K562 (cell line): ENCODE measurements at regions not wholly inside any gene's neighbourhood (a gene's known extent, or its start where the extent isn't known, plus 50 kb on each side); places are given as distances from the start of the nearest gene placed in this dataset.

Experiments used
- ATAC-seq: fragments of 200-7000 bp; cut with Tn5 transposase; 3 replicates; pipeline ENCODE4 v1.9.1; 2020; ENCODE audit warnings: moderate library complexity
- BruUV-seq: library from RNA; stranded (reverse); fragments of 400-500 nt; replicated peaks from 2 replicates; lab custom pipeline; 2021; lab: Mats Ljungman, UMichigan
- CTCF ChIA-PET: fragments of 300-600 bp; formaldehyde crosslinking; extraction: SDS; loops from one replicate; lab custom pipeline; 2021; ENCODE audit warnings: low intra/inter-chr PET ratio; lab: Yijun Ruan, JAX
- POLR2A ChIA-PET: fragments of 300-600, 350-650 bp; sonication (Branson Sonifier 250); formaldehyde crosslinking; extraction: SDS; loops from one replicate; lab custom pipeline; 2021; ENCODE audit warnings: antibody characterized with exemption, inconsistent platforms; lab: Yijun Ruan, JAX
- DNase-seq, 4 experiments: peaks; one replicate each; pipeline versions ENCODE4 v3.0.0 to v3.0.0-alpha.2; 2011 to 2018; ENCODE audit warnings: low spot score in 3 of 4, mixed read lengths in 3 of 4; ENCODE audit errors: extremely low read depth in 1 of 4
- FAIRE-seq: peaks from 2 replicates; lab custom pipeline; 2011; peaks lifted over from hg19 to GRCh38; lab: Jason Lieb, UNC
- H2AFZ ChIP-seq: 2 replicates; pipeline ENCODE4 v1.6.0; 2011; ENCODE audit warnings: low read depth, low read length, control low read depth, inconsistent platforms
- H3K27ac ChIP-seq: fragments of 200-600 bp; 3 replicates; pipeline ENCODE4 v1.8.0; 2011; ENCODE audit warnings: low read depth, mild to moderate bottlenecking, control low read depth, inconsistent platforms, low read length, moderate library complexity, mixed read lengths; ENCODE audit errors: extremely low read depth
- H3K27me3 ChIP-seq, 2 experiments: fragments of 300-600 bp in 1 of 2; 2 replicates in 1 of 2; 3 replicates in 1 of 2; pipeline versions ENCODE4 v1.6.0 to v1.8.0; 2011; ENCODE audit warnings: inconsistent platforms in 2 of 2, low read length in 2 of 2, mild to moderate bottlenecking in 1 of 2, mixed read lengths in 1 of 2, moderate library complexity in 1 of 2; ENCODE audit not compliant: control insufficient read depth in 2 of 2, insufficient read depth in 2 of 2
- H3K36me3 ChIP-seq: fragments of 300-600 bp; 3 replicates; pipeline ENCODE4 v1.8.0; 2011; ENCODE audit warnings: mild to moderate bottlenecking, low read length, inconsistent platforms; ENCODE audit not compliant: control insufficient read depth, insufficient read depth
- H3K4me1 ChIP-seq, 2 experiments: fragments of 200-600 bp in 1 of 2; replicated peaks in 1 of 2; 2 replicates in 1 of 2; 3 replicates in 1 of 2; pipeline versions ENCODE4 v1.5.1 to v1.8.0; 2011; ENCODE audit warnings: inconsistent platforms in 2 of 2, low read length in 2 of 2, mild to moderate bottlenecking in 1 of 2, mixed read lengths in 1 of 2, moderate library complexity in 1 of 2; ENCODE audit not compliant: control insufficient read depth in 2 of 2, insufficient read depth in 2 of 2
- H3K4me2 ChIP-seq: 2 replicates; pipeline ENCODE4 v1.6.1; 2011; ENCODE audit warnings: low read length, control low read depth, inconsistent platforms, mixed read lengths; ENCODE audit not compliant: insufficient read depth
- H3K4me3 ChIP-seq: fragments of 200-600 bp; sonication (generic), shearing (Covaris generic); 2 replicates; pipeline ENCODE4 v1.5.1; 2016; ENCODE audit warnings: control low read depth, inconsistent platforms
- H3K79me2 ChIP-seq: fragments of 200-600 bp; 3 replicates; pipeline ENCODE4 v1.8.0; 2011; ENCODE audit warnings: low read length, inconsistent platforms; ENCODE audit not compliant: control insufficient read depth, insufficient read depth
- H3K9ac ChIP-seq, 2 experiments: 2 replicates each; pipeline versions ENCODE4 v1.6.0 to v1.6.1; 2011; ENCODE audit warnings: low read depth in 2 of 2, low read length in 2 of 2, control low read depth in 1 of 2, inconsistent platforms in 1 of 2, mild to moderate bottlenecking in 1 of 2, mixed read lengths in 1 of 2; ENCODE audit not compliant: insufficient read depth in 1 of 2
- H3K9me1 ChIP-seq: one replicate; pipeline ENCODE4 v1.6.0; 2011; ENCODE audit warnings: inconsistent platforms, mild to moderate bottlenecking, low read length, moderate library complexity; ENCODE audit not compliant: control insufficient read depth, insufficient read depth
- H3K9me3 ChIP-seq: replicated peaks from 2 replicates; pipeline ENCODE4 v1.5.1; 2011; ENCODE audit warnings: low read depth, low read length, inconsistent platforms; ENCODE audit not compliant: control insufficient read depth, insufficient read depth
- H4K20me1 ChIP-seq: replicated peaks from 2 replicates; pipeline ENCODE4 v1.6.1; 2011; ENCODE audit warnings: low read length, inconsistent platforms, mixed read lengths; ENCODE audit not compliant: control insufficient read depth, insufficient read depth
- AFF4 ChIP-seq: sonication (generic); formaldehyde crosslinking; IDR thresholded peaks from 2 replicates; pipeline ENCODE4 v1.8.0; 2023; ENCODE audit warnings: mild to moderate bottlenecking, missing genetic modification reagents
- HMGXB4 ChIP-seq: sonication (generic); formaldehyde crosslinking; IDR thresholded peaks from 2 replicates; pipeline ENCODE4 v1.8.1; 2023; ENCODE audit warnings: mild to moderate bottlenecking, missing genetic modification reagents
- MTA2 ChIP-seq: fragments of 450-650 bp; IDR thresholded peaks from 2 replicates; pipeline ENCODE4 v1.6.1; 2016; ENCODE audit warnings: low read depth
- NBN ChIP-seq: fragments of 450-650 bp; IDR thresholded peaks from 2 replicates; pipeline ENCODE4 v1.6.1; 2016; ENCODE audit warnings: low read depth, mild to moderate bottlenecking
- PBX2 ChIP-seq, 2 experiments: IDR thresholded peaks in 1 of 2; conservative IDR thresholded peaks in 1 of 2; 2 replicates each; pipeline ENCODE4 v1.6.1; 2016; ENCODE audit warnings: low read depth in 2 of 2, mild to moderate bottlenecking in 1 of 2, missing compliant biosample characterization in 1 of 2, missing genetic modification characterization in 1 of 2, moderate library complexity in 1 of 2
- RUNX1 ChIP-seq: sonication (generic); IDR thresholded peaks from 2 replicates; pipeline ENCODE4 v1.6.1; 2016; ENCODE audit warnings: antibody characterized with exemption, low read depth
- ZMIZ1 ChIP-seq, 2 experiments: fragments of 150-350 bp in 1 of 2; IDR thresholded peaks; 2 replicates each; pipeline ENCODE4 v1.6.1; 2012 to 2016; ENCODE audit warnings: low read depth in 2 of 2, low read length in 2 of 2, mild to moderate bottlenecking in 1 of 2, moderate library complexity in 1 of 2
- WGBS: fragments of 100-300 bp; shearing (Covaris generic); methylation state at CpG from one replicate; pipeline ENCODE4 v1.1.6; 2016; ENCODE audit warnings: low coverage, mixed read lengths; ENCODE audit not compliant: insufficient coverage; ENCODE audit errors: missing lambda C conversion rate; 5-methylcytosine and 5-hydroxymethylcytosine counted together
- in situ Hi-C: fragments of 300-500 bp; cut with MboI; formaldehyde crosslinking; loops from 4 replicates; pipeline ENCODE4 v1.15.0; 2018; ENCODE audit warnings: inconsistent platforms, mixed read lengths
- intact Hi-C: fragments of 100-400 bp; cut with micrococcal nuclease; formaldehyde crosslinking; loops from 2 replicates; pipeline ENCODE4 v1.14.2; 2022

GRCh38 chr9:117869287-117869686 lies 165.1 kb downstream of the TLR4 start:
- Histone ChIP-seq H3K9ac (no peak overlapping the region), H2AFZ (no peak overlapping the region), H3K27ac (no peak overlapping the region), H3K9me1 (no peaks in the 10 kb centered on the region), H3K9me3 (no peaks in the 10 kb centered on the region; the same call in 1 of the 2 replicates), H4K20me1 (no peaks in the 10 kb centered on the region), H3K36me3 (no peaks in the 10 kb centered on the region), H3K4me1 (no peaks in the 10 kb centered on the region), H3K4me3 (no peak overlapping the region), H3K79me2 (no peaks in the 10 kb centered on the region), H3K4me2 (no peak overlapping the region), H3K27me3 (no peaks in the 10 kb centered on the region)
- ATAC-seq (no peak), DNase-seq (no peak), FAIRE-seq (no peak)
- CTCF ChIA-PET, result no interaction called here
- in situ Hi-C loops, result no loop called here
- no TSS peak for BruUV-seq
- intact Hi-C loops, result no loop called here
- POLR2A ChIA-PET, result no interaction called here
- 22% methylated on average over 1 of the region's 1 CpG for WGBS
- TF ChIP-seq NBN (no peak), HMGXB4 (no peak), ZMIZ1 (IDR thresholded peaks at IDR 0.05; ENCODE audit: low read depth in 2 of 2, low read length in 2 of 2) (no peak), MTA2 (no peak), RUNX1 (no peak), AFF4 (CRISPR knock-in tag) (no peak), PBX2 (CRISPR knock-in tag; IDR thresholded peaks at IDR 0.05; ENCODE audit: low read depth) (no peak), PBX2 (tag; conservative IDR thresholded peaks at IDR 0.05; ENCODE audit: low read depth) (no peak)
